ENCODE measurements at regions not wholly inside any gene's neighbourhood (a gene's known extent, or its start where the extent isn't known, plus 50 kb on each side); places are given as distances from the start of the nearest gene placed in this dataset.

GRCh38 chr3:30530084-30530483 is 76.3 kb upstream of the TGFBR2 start:
- no peak overlapping the region for H2BK5ac ChIP-seq (ENCODE audit: low read depth, low read length)
- 100% methylated on average over 1 of the region's 1 CpG; no CpG with 5 or more reads in 1 of the 2 experiments for WGBS, 2 experiments (ENCODE audit: extremely low coverage in 1 of 2, insufficient coverage in 1 of 2, insufficient read length in 1 of 2, insufficient replicate concordance in 2 of 2, low coverage in 1 of 2, low lambda C conversion rate in 2 of 2, missing lambda C conversion rate in 1 of 2)
- no peak overlapping the region for H3K4ac ChIP-seq (replicated peaks; ENCODE audit: insufficient read length, low read depth, low read length)
- no peaks in the 10 kb centered on the region for H3K27me3 ChIP-seq (replicated peaks in 1 of 4; ENCODE audit: control insufficient read depth in 3 of 4, extremely low read depth in 1 of 4, insufficient read depth in 3 of 4, low read length in 3 of 4)
- H4K8ac ChIP-seq (ENCODE audit: extremely low read depth, insufficient read depth, low read length): no peak overlapping the region
- H3K9me3 ChIP-seq (ENCODE audit: insufficient read depth in 2 of 2, low read depth in 1 of 2, low read length in 1 of 2): no peaks in the 10 kb centered on the region
- FAIRE-seq: no peak
- H4K5ac ChIP-seq (ENCODE audit: insufficient read length, low read depth, low read length): no peak overlapping the region
- H2BK20ac ChIP-seq (ENCODE audit: low read length): no peak overlapping the region
- CTCF ChIA-PET (ENCODE audit: partially characterized antibody): no interaction called here
- H2AFZ ChIP-seq (ENCODE audit: low read length): no peak overlapping the region
- no peaks in the 10 kb centered on the region for H3K23me2 ChIP-seq (ENCODE audit: low read depth, low read length)
- no peak overlapping the region for H3K27ac ChIP-seq (ENCODE audit: low read depth, low read length)
- no peaks in the 10 kb centered on the region for H3K36me3 ChIP-seq (ENCODE audit: control insufficient read depth in 2 of 4, insufficient read depth in 4 of 4, low read length in 3 of 4)
- H3K79me2 ChIP-seq (ENCODE audit: control insufficient read depth in 1 of 2, insufficient read depth in 2 of 2, low read length in 2 of 2): no peaks in the 10 kb centered on the region
- no peak overlapping the region for H2BK120ac ChIP-seq (replicated peaks; ENCODE audit: low read depth, low read length)
- no peak overlapping the region for H2BK15ac ChIP-seq (ENCODE audit: low read length)
- no peak overlapping the region for H3K18ac ChIP-seq (ENCODE audit: extremely low read depth, low read length)
- H3K4me1 ChIP-seq (replicated peaks in 1 of 4; ENCODE audit: control insufficient read depth in 3 of 4, insufficient read depth in 4 of 4, low read length in 3 of 4): no peaks in the 10 kb centered on the region
- no peaks in the 10 kb centered on the region for H3K79me1 ChIP-seq (ENCODE audit: low read depth, low read length)
- H3K4me2 ChIP-seq (ENCODE audit: insufficient read depth in 1 of 2, low read depth in 2 of 2, low read length in 2 of 2): no peak overlapping the region
- H2BK12ac ChIP-seq (ENCODE audit: low read depth, low read length): no peak overlapping the region
- H4K20me1 ChIP-seq (replicated peaks in 1 of 2; ENCODE audit: control insufficient read depth in 1 of 2, insufficient read depth in 2 of 2, low read length in 2 of 2): no peaks in the 10 kb centered on the region
- H3K23ac ChIP-seq (ENCODE audit: insufficient read length): no peak overlapping the region
- no peak overlapping the region for H3K4me3 ChIP-seq (ENCODE audit: extremely low read depth in 1 of 4, insufficient read depth in 2 of 4, low read depth in 3 of 4, low read length in 4 of 4)
- POLR2A ChIA-PET (ENCODE audit: partially characterized antibody): no interaction called here
- H3K56ac ChIP-seq (replicated peaks; ENCODE audit: insufficient read length, low read depth, low read length): no peak overlapping the region
- H3K14ac ChIP-seq (ENCODE audit: insufficient read length): no peak overlapping the region
- no peak overlapping the region for H4K91ac ChIP-seq (replicated peaks; ENCODE audit: insufficient read length, low read length)
- DNase-seq (ENCODE audit: low read depth in 1 of 2, low spot score in 2 of 2): no peak
- H2AK5ac ChIP-seq (ENCODE audit: low read depth, low read length): no peak overlapping the region
- H3K9ac ChIP-seq (replicated peaks in 1 of 4; ENCODE audit: extremely low read depth in 1 of 4, low read depth in 3 of 4, low read length in 3 of 4): no peak overlapping the region
- TF ChIP-seq BCL11A (IDR thresholded peaks at IDR 0.05; ENCODE audit: low read depth in 2 of 2, low read length in 2 of 2) (no peak), SRF (IDR thresholded peaks at IDR 0.05; ENCODE audit: low read depth, low read length) (no peak), SIRT6 (IDR thresholded peaks at IDR 0.05; ENCODE audit: low read length) (no peak), CTBP2 (IDR thresholded peaks at IDR 0.05; ENCODE audit: borderline replicate concordance, insufficient read depth, insufficient read length, low read length) (no peak), RXRA (IDR thresholded peaks at IDR 0.05; ENCODE audit: insufficient read depth, low read depth, low read length) (no peak), EP300 (IDR thresholded peaks at IDR 0.05; ENCODE audit: borderline replicate concordance in 1 of 2, low read depth in 2 of 2, low read length in 2 of 2) (no peak), CBX8 (IDR thresholded peaks at IDR 0.05; ENCODE audit: borderline replicate concordance, low read depth, low read length) (no peak), SP1 (IDR thresholded peaks at IDR 0.05; ENCODE audit: low read depth, low read length) (no peak), YY1 (IDR thresholded peaks at IDR 0.05; ENCODE audit: low read depth, low read length) (no peak)
